Right cardiac atrium (tissue), 5 donors: ENCODE measurements at regions not wholly inside any gene's neighbourhood (a gene's known extent, or its start where the extent isn't known, plus 50 kb on each side); places are given as distances from the start of the nearest gene placed in this dataset.

ENCODE experiments used
- ATAC-seq, 2 donors: fragments of 200-7000 bp; cut with Tn5 transposase; one replicate each; pipeline versions ENCODE4 v1.8.0 to v1.9.1; 2020; ENCODE audit warnings: moderate library complexity in 2 of 2, mild to moderate bottlenecking in 1 of 2
- DNase-seq, 3 donors: peaks; one replicate each; pipeline ENCODE4 v3.0.0-alpha.2; 2020
- H3K27ac ChIP-seq: one replicate; pipeline ENCODE4 v1.5.1; 2013; ENCODE audit warnings: mild to moderate bottlenecking, low read length, control low read depth, moderate library complexity
- H3K27me3 ChIP-seq: one replicate; pipeline ENCODE4 v1.6.1; 2013; ENCODE audit not compliant: control insufficient read depth, insufficient read depth
- H3K4me1 ChIP-seq: one replicate; pipeline ENCODE4 v1.6.1; 2013; ENCODE audit warnings: low read length; ENCODE audit not compliant: control insufficient read depth, insufficient read depth
- H3K4me3 ChIP-seq: one replicate; pipeline ENCODE4 v1.5.1; 2013; ENCODE audit warnings: low read length, control low read depth
- H3K9me3 ChIP-seq: one replicate; pipeline ENCODE4 v1.6.1; 2013; ENCODE audit warnings: low read length; ENCODE audit not compliant: control insufficient read depth
- WGBS: extraction: QIAGEN DNeasy Blood & Tissue Kit; methylation state at CpG from one replicate; pipeline ENCODE4 v1.1.7; 2013; 5-methylcytosine and 5-hydroxymethylcytosine counted together
- intact Hi-C, 4 donors: fragments of 100-400 bp; cut with DNase I; formaldehyde crosslinking; loops; one replicate each; pipeline versions ENCODE4 v1.11.0 to v1.14.0; 2022 to 2023
- donor health status: healthy with polysubstance abuse.
- donor health status: DM: no; HTN: yes; CAD: no.
- donor health status: DM: no; HTN: no; CAD: no.
- donor health status: DM: no; HTN: yes; CAD: no; lungs with severe emphysema.
- donor health status: DM: yes; HTN: yes; CAD: no.

DNA sequence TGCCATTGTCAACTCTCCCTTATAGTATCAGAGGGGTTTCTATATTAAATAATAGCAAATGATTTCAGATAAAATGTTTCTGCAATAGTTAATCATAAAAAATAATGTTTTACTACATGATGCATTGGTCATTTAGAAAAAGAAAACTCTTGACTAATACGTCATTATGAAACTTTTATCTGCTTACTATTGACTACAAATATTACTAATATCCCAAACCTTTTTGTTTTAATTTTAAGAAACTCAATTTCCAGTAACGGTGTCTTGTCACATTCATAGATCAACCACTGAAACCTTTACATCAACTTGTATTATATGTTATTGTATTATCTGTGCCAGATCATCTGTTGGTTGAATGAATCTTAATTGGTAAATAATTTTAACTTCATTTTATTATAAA lies 482.9 kb upstream of the SLC35B3 start:
- intact Hi-C loops, result no loop called here
- H3K4me1 ChIP-seq, result no peaks in the 10 kb centered on the region
- WGBS, result 79% methylated on average over 2 of the region's 2 CpGs
- H3K27me3 ChIP-seq, result no peaks in the 10 kb centered on the region
- no peak overlapping the region for H3K4me3 ChIP-seq
- H3K9me3 ChIP-seq, result no peaks in the 10 kb centered on the region
- ATAC-seq (no peak), DNase-seq (no peak)
- H3K27ac ChIP-seq, result no peak overlapping the region

- no peak for ATAC-seq
- no peaks in the 10 kb centered on the region for H3K27me3 ChIP-seq
- DNase-seq, result no peak
- 90% methylated on average over 9 of the region's 9 CpGs for WGBS
- H3K4me1 ChIP-seq, result no peaks in the 10 kb centered on the region
- H3K4me3 ChIP-seq, result no peak overlapping the region
- intact Hi-C loops, result no loop called here
- no peaks in the 10 kb centered on the region for H3K9me3 ChIP-seq
- H3K27ac ChIP-seq, result no peak overlapping the region
Observed at GRCh38 chr6:8914700-8915099, 479.4 kb upstream of the SLC35B3 start.

GRCh38 chr6:8908638-8909037 lies 473.3 kb upstream of the SLC35B3 start:
- intact Hi-C loops, result no loop called here

GRCh38 chr6:8906699-8907098 lies 471.4 kb upstream of the SLC35B3 start:
- DNase-seq (no peak), ATAC-seq (no peak)
- Histone ChIP-seq H3K27me3 (no peaks in the 10 kb centered on the region), H3K9me3 (peaks cover 2% of the 10 kb centered on the region), H3K4me3 (no peak overlapping the region), H3K4me1 (no peaks in the 10 kb centered on the region), H3K27ac (no peak overlapping the region)
- intact Hi-C loops, result no loop called here

More at GRCh38 chr6:8908638-8909037, 473.3 kb upstream of the SLC35B3 start:
- 59% methylated on average over 3 of the region's 3 CpGs for WGBS
- no peaks in the 10 kb centered on the region for H3K9me3 ChIP-seq
- no peak overlapping the region for H3K27ac ChIP-seq
- H3K27me3 ChIP-seq, result no peaks in the 10 kb centered on the region
- no peak overlapping the region for H3K4me3 ChIP-seq
- DNase-seq, result no peak
- ATAC-seq, result no peak
- no peaks in the 10 kb centered on the region for H3K4me1 ChIP-seq

GRCh38 chr6:8905757-8906156 lies 470.4 kb upstream of the SLC35B3 start:
- Histone ChIP-seq H3K27ac (no peak overlapping the region), H3K9me3 (peaks cover 2% of the 10 kb centered on the region), H3K27me3 (no peaks in the 10 kb centered on the region), H3K4me3 (no peak overlapping the region), H3K4me1 (no peaks in the 10 kb centered on the region)
- DNase-seq (no peak), ATAC-seq (no peak)
- intact Hi-C loops, result no loop called here
- WGBS, result 47% methylated on average over 2 of the region's 2 CpGs

- DNase-seq (no peak), ATAC-seq (no peak)
- no peak overlapping the region for H3K4me3 ChIP-seq
- WGBS, result 40% methylated on average over 3 of the region's 3 CpGs
- no peak overlapping the region for H3K27ac ChIP-seq
- H3K4me1 ChIP-seq, result no peaks in the 10 kb centered on the region
- no peaks in the 10 kb centered on the region for H3K27me3 ChIP-seq
- intact Hi-C loops, result no loop called here
- peaks cover 2% of the 10 kb centered on the region for H3K9me3 ChIP-seq
Observed at GRCh38 chr6:8904754-8905153, 469.4 kb upstream of the SLC35B3 start.

DNA sequence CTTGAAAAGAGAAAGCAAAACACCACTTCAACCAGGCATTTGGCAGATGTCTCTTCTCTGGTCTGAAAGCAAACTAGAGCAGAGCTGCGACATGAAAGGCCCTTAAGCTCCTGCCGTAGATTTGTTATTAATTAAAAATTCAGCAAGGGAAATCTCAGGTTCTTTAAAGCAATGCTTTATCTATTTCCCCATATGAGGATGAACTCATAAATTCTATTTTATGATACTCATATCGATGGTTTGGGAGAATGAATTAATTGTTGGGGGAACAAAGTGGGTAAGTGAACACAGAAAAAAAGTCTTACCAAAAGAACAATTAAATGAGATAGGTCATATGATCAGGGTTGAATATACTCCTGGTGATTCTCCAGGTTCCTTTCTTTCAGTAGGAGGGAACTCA lies 464.7 kb upstream of the SLC35B3 start:
- Histone ChIP-seq H3K4me1 (no peaks in the 10 kb centered on the region), H3K27me3 (no peaks in the 10 kb centered on the region), H3K4me3 (no peak overlapping the region), H3K27ac (no peak overlapping the region), H3K9me3 (peaks cover 2% of the 10 kb centered on the region)
- intact Hi-C loops, result no loop called here
- DNase-seq (no peak), ATAC-seq (no peak)
- WGBS, result 79% methylated on average over 3 of the region's 3 CpGs

GRCh38 chr6:8889514-8889913 lies 454.2 kb upstream of the SLC35B3 start:
- Histone ChIP-seq H3K9me3 (no peaks in the 10 kb centered on the region), H3K4me3 (no peak overlapping the region), H3K27ac (no peak overlapping the region), H3K27me3 (no peaks in the 10 kb centered on the region), H3K4me1 (no peaks in the 10 kb centered on the region)
- ATAC-seq (no peak), DNase-seq (no peak)
- intact Hi-C loops, result no loop called here
- 74% methylated on average over 6 of the region's 6 CpGs for WGBS

- 67% methylated on average over 3 of the region's 3 CpGs for WGBS
- no peaks in the 10 kb centered on the region for H3K9me3 ChIP-seq
- DNase-seq (no peak), ATAC-seq (no peak)
- no peak overlapping the region for H3K27ac ChIP-seq
- no peaks in the 10 kb centered on the region for H3K4me1 ChIP-seq
- intact Hi-C loops, result no loop called here
- no peaks in the 10 kb centered on the region for H3K27me3 ChIP-seq
- no peak overlapping the region for H3K4me3 ChIP-seq
Observed at GRCh38 chr6:8888468-8888867, 453.1 kb upstream of the SLC35B3 start.

GRCh38 chr6:8881663-8882062 lies 446.3 kb upstream of the SLC35B3 start:
- Histone ChIP-seq H3K9me3 (no peaks in the 10 kb centered on the region), H3K27me3 (no peaks in the 10 kb centered on the region), H3K27ac (no peak overlapping the region), H3K4me1 (no peaks in the 10 kb centered on the region), H3K4me3 (no peak overlapping the region)
- intact Hi-C loops, result no loop called here
- DNase-seq (no peak), ATAC-seq (no peak)
- WGBS, result 0% methylated on average over 1 of the region's 1 CpG

DNA sequence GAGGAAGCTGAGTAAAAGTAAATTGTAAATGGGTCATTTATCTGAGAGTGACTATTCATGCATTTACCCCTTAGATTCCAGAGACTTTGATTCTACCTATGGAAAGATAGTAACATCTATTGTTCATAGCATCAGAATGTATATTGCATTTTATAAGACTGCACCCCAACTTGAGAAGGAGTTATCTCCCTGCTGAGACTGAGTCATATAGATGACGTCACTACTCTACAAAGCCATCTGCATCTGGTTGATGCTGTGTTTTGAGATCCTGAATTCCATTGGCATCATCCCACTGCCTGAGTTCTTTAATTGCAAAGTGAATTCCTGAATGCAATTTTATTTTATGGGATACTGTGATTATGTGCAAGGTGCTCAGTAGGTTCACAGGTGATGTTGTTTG lies 444.0 kb upstream of the SLC35B3 start:
- 71% methylated on average over 1 of the region's 1 CpG for WGBS
- Histone ChIP-seq H3K9me3 (no peaks in the 10 kb centered on the region), H3K27me3 (no peaks in the 10 kb centered on the region), H3K4me1 (no peaks in the 10 kb centered on the region), H3K4me3 (no peak overlapping the region), H3K27ac (no peak overlapping the region)
- DNase-seq (no peak), ATAC-seq (no peak)
- intact Hi-C loops, result no loop called here

DNA sequence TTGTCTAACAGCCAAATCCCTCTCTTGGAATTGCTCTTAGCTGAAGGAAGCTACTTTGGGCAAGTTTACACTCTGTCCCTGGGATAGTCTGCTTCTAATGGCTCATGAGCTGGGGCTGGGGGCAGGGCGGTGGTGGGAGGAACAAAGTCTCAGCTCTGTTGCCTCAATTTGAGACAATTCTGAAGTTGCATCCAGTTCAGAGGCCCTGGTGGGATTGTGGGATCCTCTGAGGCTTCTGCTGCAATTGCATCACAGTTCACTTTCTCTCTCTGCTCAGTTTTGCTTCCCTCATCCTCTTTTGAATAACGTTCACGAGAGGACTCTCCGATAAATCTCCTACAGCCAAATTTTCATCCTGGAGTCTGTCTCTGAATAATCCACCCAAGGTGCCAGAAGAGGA lies 440.6 kb upstream of the SLC35B3 start:
- DNase-seq, result no peak
- intact Hi-C loops, result no loop called here
- Histone ChIP-seq H3K9me3 (no peaks in the 10 kb centered on the region), H3K27me3 (no peaks in the 10 kb centered on the region), H3K4me1 (no peaks in the 10 kb centered on the region), H3K4me3 (no peak overlapping the region), H3K27ac (no peak overlapping the region)
- WGBS, result 77% methylated on average over 4 of the region's 4 CpGs
- ATAC-seq, result no peak
